GM12878 (cell line): ENCODE measurements at regions not wholly inside any gene's neighbourhood (a gene's known extent, or its start where the extent isn't known, plus 50 kb on each side); places are given as distances from the start of the nearest gene placed in this dataset.

ENCODE experiments used
- BCLAF1 ChIP-seq: fragments of 450-650 bp; IDR thresholded peaks from 2 replicates; pipeline ENCODE4 v1.6.1; 2017; ENCODE audit warnings: antibody characterized with exemption, mild to moderate bottlenecking, moderate library complexity
- CTCF ChIP-seq, 3 experiments: IDR thresholded peaks in 2 of 3; conservative IDR thresholded peaks in 1 of 3; 2 replicates each; pipeline ENCODE4 v1.5.1; 2011; ENCODE audit warnings: low read depth in 3 of 3, low read length in 3 of 3, mild to moderate bottlenecking in 3 of 3, control low read depth in 2 of 3, moderate library complexity in 2 of 3, inconsistent platforms in 1 of 3, mixed read lengths in 1 of 3; ENCODE audit not compliant: control insufficient read depth in 2 of 3, insufficient read depth in 1 of 3; ENCODE audit errors: extremely low read depth in 1 of 3
- MAX ChIP-seq: IDR thresholded peaks from 2 replicates; pipeline ENCODE4 v1.6.1; 2012; ENCODE audit warnings: low read depth, low read length, improper control_type of control experiment
- NFIC ChIP-seq: IDR thresholded peaks from 2 replicates; pipeline ENCODE4 v1.6.1; 2012; ENCODE audit warnings: low read depth, mild to moderate bottlenecking, inconsistent platforms, low read length, moderate library complexity
- POLR2A ChIP-seq: IDR thresholded peaks from 2 replicates; pipeline ENCODE4 v1.6.1; 2011; ENCODE audit warnings: low read depth, mild to moderate bottlenecking, low read length
- ZNF217 ChIP-seq: fragments of 450-650 bp; IDR thresholded peaks from 2 replicates; pipeline ENCODE4 v1.6.1; 2017; ENCODE audit warnings: antibody characterized with exemption, mild to moderate bottlenecking
- TF ChIP-seq, protein P1 (sequence below): IDR thresholded peaks from 2 replicates; pipeline ENCODE4 v1.6.1; 2012; ENCODE audit warnings: mild to moderate bottlenecking, low read depth, low read length
- TF ChIP-seq, protein P2 (sequence below): fragments of 450-650 bp; formaldehyde crosslinking; IDR thresholded peaks from 2 replicates; pipeline ENCODE4 v1.4.0; 2022; ENCODE audit warnings: mild to moderate bottlenecking, moderate library complexity

GRCh38 chr18:75128911-75129716 is 79.8 kb downstream of the PTGR3 start:
- TF ChIP-seq POLR2A (no peak), BCLAF1 (no peak), ZNF217 (no peak), CTCF (IDR thresholded peaks at IDR 0.05 in 2 of 3, conservative IDR thresholded peaks at IDR 0.05 in 1 of 3; ENCODE audit: control insufficient read depth in 2 of 3, extremely low read depth in 1 of 3, insufficient read depth in 1 of 3, low read depth in 3 of 3, low read length in 3 of 3) (no peak), NFIC (no peak), MAX (no peak)
- TF ChIP-seq, protein P1, sequence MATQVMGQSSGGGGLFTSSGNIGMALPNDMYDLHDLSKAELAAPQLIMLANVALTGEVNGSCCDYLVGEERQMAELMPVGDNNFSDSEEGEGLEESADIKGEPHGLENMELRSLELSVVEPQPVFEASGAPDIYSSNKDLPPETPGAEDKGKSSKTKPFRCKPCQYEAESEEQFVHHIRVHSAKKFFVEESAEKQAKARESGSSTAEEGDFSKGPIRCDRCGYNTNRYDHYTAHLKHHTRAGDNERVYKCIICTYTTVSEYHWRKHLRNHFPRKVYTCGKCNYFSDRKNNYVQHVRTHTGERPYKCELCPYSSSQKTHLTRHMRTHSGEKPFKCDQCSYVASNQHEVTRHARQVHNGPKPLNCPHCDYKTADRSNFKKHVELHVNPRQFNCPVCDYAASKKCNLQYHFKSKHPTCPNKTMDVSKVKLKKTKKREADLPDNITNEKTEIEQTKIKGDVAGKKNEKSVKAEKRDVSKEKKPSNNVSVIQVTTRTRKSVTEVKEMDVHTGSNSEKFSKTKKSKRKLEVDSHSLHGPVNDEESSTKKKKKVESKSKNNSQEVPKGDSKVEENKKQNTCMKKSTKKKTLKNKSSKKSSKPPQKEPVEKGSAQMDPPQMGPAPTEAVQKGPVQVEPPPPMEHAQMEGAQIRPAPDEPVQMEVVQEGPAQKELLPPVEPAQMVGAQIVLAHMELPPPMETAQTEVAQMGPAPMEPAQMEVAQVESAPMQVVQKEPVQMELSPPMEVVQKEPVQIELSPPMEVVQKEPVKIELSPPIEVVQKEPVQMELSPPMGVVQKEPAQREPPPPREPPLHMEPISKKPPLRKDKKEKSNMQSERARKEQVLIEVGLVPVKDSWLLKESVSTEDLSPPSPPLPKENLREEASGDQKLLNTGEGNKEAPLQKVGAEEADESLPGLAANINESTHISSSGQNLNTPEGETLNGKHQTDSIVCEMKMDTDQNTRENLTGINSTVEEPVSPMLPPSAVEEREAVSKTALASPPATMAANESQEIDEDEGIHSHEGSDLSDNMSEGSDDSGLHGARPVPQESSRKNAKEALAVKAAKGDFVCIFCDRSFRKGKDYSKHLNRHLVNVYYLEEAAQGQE = no peak
- TF ChIP-seq, protein P2, sequence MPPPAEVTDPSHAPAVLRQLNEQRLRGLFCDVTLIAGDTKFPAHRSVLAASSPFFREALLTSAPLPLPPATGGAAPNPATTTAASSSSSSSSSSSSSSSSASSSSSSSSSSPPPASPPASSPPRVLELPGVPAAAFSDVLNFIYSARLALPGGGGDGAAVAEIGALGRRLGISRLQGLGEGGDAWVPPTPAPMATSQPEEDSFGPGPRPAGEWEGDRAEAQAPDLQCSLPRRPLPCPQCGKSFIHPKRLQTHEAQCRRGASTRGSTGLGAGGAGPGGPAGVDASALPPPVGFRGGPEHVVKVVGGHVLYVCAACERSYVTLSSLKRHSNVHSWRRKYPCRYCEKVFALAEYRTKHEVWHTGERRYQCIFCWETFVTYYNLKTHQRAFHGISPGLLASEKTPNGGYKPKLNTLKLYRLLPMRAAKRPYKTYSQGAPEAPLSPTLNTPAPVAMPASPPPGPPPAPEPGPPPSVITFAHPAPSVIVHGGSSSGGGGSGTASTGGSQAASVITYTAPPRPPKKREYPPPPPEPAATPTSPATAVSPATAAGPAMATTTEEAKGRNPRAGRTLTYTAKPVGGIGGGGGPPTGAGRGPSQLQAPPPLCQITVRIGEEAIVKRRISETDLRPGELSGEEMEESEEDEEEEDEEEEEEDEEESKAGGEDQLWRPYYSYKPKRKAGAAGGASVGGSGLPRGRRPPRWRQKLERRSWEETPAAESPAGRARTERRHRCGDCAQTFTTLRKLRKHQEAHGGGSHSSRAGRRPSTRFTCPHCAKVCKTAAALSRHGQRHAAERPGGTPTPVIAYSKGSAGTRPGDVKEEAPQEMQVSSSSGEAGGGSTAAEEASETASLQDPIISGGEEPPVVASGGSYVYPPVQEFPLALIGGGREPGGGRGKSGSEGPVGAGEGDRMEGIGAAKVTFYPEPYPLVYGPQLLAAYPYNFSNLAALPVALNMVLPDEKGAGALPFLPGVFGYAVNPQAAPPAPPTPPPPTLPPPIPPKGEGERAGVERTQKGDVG (CRISPR knock-in tag) = no peak
